Effector memory CD4-positive, alpha-beta T cell (primary cell): ENCODE measurements at regions not wholly inside any gene's neighbourhood (a gene's known extent, or its start where the extent isn't known, plus 50 kb on each side); places are given as distances from the start of the nearest gene placed in this dataset.

ENCODE experiments used
- DNase-seq, 3 donors: peaks; one replicate each; pipeline ENCODE4 v3.0.0-alpha.2; 2020
- H3K27ac ChIP-seq: 2 replicates; pipeline ENCODE4 v1.7.0; 2013; ENCODE audit warnings: mild to moderate bottlenecking, low read length, moderate library complexity; ENCODE audit not compliant: insufficient read depth, poor library complexity, severe bottlenecking
- H3K27me3 ChIP-seq: replicated peaks from 2 replicates; pipeline ENCODE4 v1.7.0; 2013; ENCODE audit warnings: mild to moderate bottlenecking, low read length; ENCODE audit not compliant: insufficient read depth, control insufficient read depth, poor library complexity, severe bottlenecking
- H3K36me3 ChIP-seq: 2 replicates; pipeline ENCODE4 v1.7.0; 2013; ENCODE audit warnings: mild to moderate bottlenecking, low read length, moderate library complexity; ENCODE audit not compliant: control insufficient read depth, insufficient read depth
- H3K4me1 ChIP-seq: 2 replicates; pipeline ENCODE4 v1.7.0; 2013; ENCODE audit warnings: low read length, mild to moderate bottlenecking; ENCODE audit not compliant: control insufficient read depth, insufficient read depth, poor library complexity, severe bottlenecking
- H3K4me3 ChIP-seq: 2 replicates; pipeline ENCODE4 v1.7.0; 2013; ENCODE audit warnings: low read length, low read depth, mild to moderate bottlenecking; ENCODE audit not compliant: insufficient read depth, poor library complexity, severe bottlenecking
- H3K9me3 ChIP-seq: 2 replicates; pipeline ENCODE4 v1.7.0; 2013; ENCODE audit warnings: mild to moderate bottlenecking, low read length, moderate library complexity; ENCODE audit not compliant: control insufficient read depth

- no peaks in the 10 kb centered on the region for H3K27me3 ChIP-seq
- H3K4me3 ChIP-seq: no peak overlapping the region
- no peak overlapping the region for H3K27ac ChIP-seq
- no peaks in the 10 kb centered on the region for H3K36me3 ChIP-seq
- DNase-seq: no peak
- no peaks in the 10 kb centered on the region for H3K4me1 ChIP-seq
- no peaks in the 10 kb centered on the region for H3K9me3 ChIP-seq
These were observed 155.5 kb upstream of the RGS6 start for GRCh38 chr14:71776471-71777360.

GRCh38 chr14:71780075-71780474 lies 152.2 kb upstream of the RGS6 start:
- DNase-seq: no peak
- Histone ChIP-seq H3K27me3 (no peaks in the 10 kb centered on the region), H3K9me3 (no peaks in the 10 kb centered on the region), H3K4me1 (no peaks in the 10 kb centered on the region), H3K4me3 (no peak overlapping the region), H3K36me3 (no peaks in the 10 kb centered on the region), H3K27ac (no peak overlapping the region)

GRCh38 chr14:71780822-71781221 lies 151.4 kb upstream of the RGS6 start:
- no peaks in the 10 kb centered on the region for H3K36me3 ChIP-seq
- no peak overlapping the region for H3K27ac ChIP-seq
- no peak for DNase-seq
- H3K4me3 ChIP-seq: no peak overlapping the region
- no peaks in the 10 kb centered on the region for H3K4me1 ChIP-seq
- no peaks in the 10 kb centered on the region for H3K9me3 ChIP-seq
- H3K27me3 ChIP-seq: no peaks in the 10 kb centered on the region

- Histone ChIP-seq H3K36me3 (no peaks in the 10 kb centered on the region), H3K27me3 (no peaks in the 10 kb centered on the region), H3K4me1 (no peaks in the 10 kb centered on the region), H3K4me3 (no peak overlapping the region), H3K27ac (no peak overlapping the region), H3K9me3 (no peaks in the 10 kb centered on the region)
- DNase-seq: no peak
These were observed 149.1 kb upstream of the RGS6 start for GRCh38 chr14:71783088-71783487.

GRCh38 chr14:71783786-71784185 lies 148.4 kb upstream of the RGS6 start:
- H3K4me3 ChIP-seq: no peak overlapping the region
- no peaks in the 10 kb centered on the region for H3K4me1 ChIP-seq
- no peak for DNase-seq
- no peaks in the 10 kb centered on the region for H3K27me3 ChIP-seq
- no peaks in the 10 kb centered on the region for H3K36me3 ChIP-seq
- H3K9me3 ChIP-seq: no peaks in the 10 kb centered on the region
- H3K27ac ChIP-seq: no peak overlapping the region

GRCh38 chr14:71789005-71789404 lies 143.2 kb upstream of the RGS6 start:
- no peaks in the 10 kb centered on the region for H3K36me3 ChIP-seq
- H3K9me3 ChIP-seq: no peaks in the 10 kb centered on the region
- H3K27ac ChIP-seq: no peak overlapping the region
- no peak overlapping the region for H3K4me3 ChIP-seq
- H3K27me3 ChIP-seq: no peaks in the 10 kb centered on the region
- no peak for DNase-seq
- H3K4me1 ChIP-seq: no peaks in the 10 kb centered on the region

- Histone ChIP-seq H3K4me3 (no peak overlapping the region), H3K27ac (no peak overlapping the region), H3K9me3 (no peaks in the 10 kb centered on the region), H3K36me3 (no peaks in the 10 kb centered on the region), H3K27me3 (no peaks in the 10 kb centered on the region), H3K4me1 (no peaks in the 10 kb centered on the region)
- DNase-seq: no peak
These were observed 132.4 kb upstream of the RGS6 start for GRCh38 chr14:71799841-71800240.

GRCh38 chr14:71800878-71801277 lies 131.4 kb upstream of the RGS6 start:
- no peak for DNase-seq
- Histone ChIP-seq H3K27me3 (no peaks in the 10 kb centered on the region), H3K4me3 (no peak overlapping the region), H3K27ac (no peak overlapping the region), H3K9me3 (no peaks in the 10 kb centered on the region), H3K4me1 (no peaks in the 10 kb centered on the region), H3K36me3 (no peaks in the 10 kb centered on the region)

- no peaks in the 10 kb centered on the region for H3K9me3 ChIP-seq
- no peaks in the 10 kb centered on the region for H3K27me3 ChIP-seq
- DNase-seq: no peak
- H3K4me1 ChIP-seq: no peaks in the 10 kb centered on the region
- no peak overlapping the region for H3K4me3 ChIP-seq
- H3K27ac ChIP-seq: no peak overlapping the region
- no peaks in the 10 kb centered on the region for H3K36me3 ChIP-seq
These were observed 128.5 kb upstream of the RGS6 start for GRCh38 chr14:71803539-71804260.

GRCh38 chr14:71804992-71805391 lies 127.2 kb upstream of the RGS6 start:
- Histone ChIP-seq H3K27me3 (no peaks in the 10 kb centered on the region), H3K4me1 (no peaks in the 10 kb centered on the region), H3K4me3 (no peak overlapping the region), H3K9me3 (no peaks in the 10 kb centered on the region), H3K27ac (no peak overlapping the region), H3K36me3 (no peaks in the 10 kb centered on the region)
- no peak for DNase-seq
